Liver (tissue), 7 donors: ENCODE measurements at regions not wholly inside any gene's neighbourhood (a gene's known extent, or its start where the extent isn't known, plus 50 kb on each side); places are given as distances from the start of the nearest gene placed in this dataset.

Experiments used
- DNase-seq: peaks from one replicate; pipeline ENCODE4 v3.0.0-alpha.2; 2017; ENCODE audit warnings: low spot score
- H3K27ac ChIP-seq, 2 donors: one replicate each; pipeline ENCODE4 v1.7.0; 2013; ENCODE audit warnings: inconsistent platforms in 2 of 2, low read length in 2 of 2, control low read depth in 1 of 2, low read depth in 1 of 2, mild to moderate bottlenecking in 1 of 2
- H3K27me3 ChIP-seq, 4 donors: one replicate each; pipeline versions ENCODE4 v1.6.1 to v1.7.0; 2013; ENCODE audit warnings: low read length in 3 of 4, inconsistent platforms in 1 of 4, mild to moderate bottlenecking in 1 of 4, moderate library complexity in 1 of 4; ENCODE audit not compliant: control insufficient read depth in 4 of 4, insufficient read depth in 4 of 4
- H3K36me3 ChIP-seq, 4 donors: one replicate each; pipeline versions ENCODE4 v1.6.1 to v1.7.0; 2013; ENCODE audit warnings: low read length in 3 of 4, mild to moderate bottlenecking in 3 of 4, low read depth in 1 of 4, moderate library complexity in 1 of 4; ENCODE audit not compliant: control insufficient read depth in 4 of 4, insufficient read depth in 3 of 4
- H3K4me1 ChIP-seq, 4 donors: one replicate each; pipeline versions ENCODE4 v1.6.1 to v1.7.0; 2013; ENCODE audit warnings: low read length in 3 of 4, mild to moderate bottlenecking in 3 of 4, moderate library complexity in 1 of 4; ENCODE audit not compliant: control insufficient read depth in 4 of 4, insufficient read depth in 4 of 4
- H3K4me3 ChIP-seq, 3 donors: one replicate each; pipeline versions ENCODE4 v1.6.1 to v1.7.0; 2013; ENCODE audit warnings: low read length in 3 of 3, control low read depth in 1 of 3, low read depth in 1 of 3, mild to moderate bottlenecking in 1 of 3
- H3K9ac ChIP-seq, 2 donors: one replicate each; pipeline ENCODE4 v1.7.0; 2013; ENCODE audit warnings: low read length in 2 of 2, mild to moderate bottlenecking in 2 of 2, moderate library complexity in 2 of 2, control low read depth in 1 of 2, low read depth in 1 of 2
- H3K9me3 ChIP-seq, 4 donors: one replicate each; pipeline versions ENCODE4 v1.6.1 to v1.7.0; 2013; ENCODE audit warnings: low read length in 3 of 4; ENCODE audit not compliant: control insufficient read depth in 4 of 4
- ATF3 ChIP-seq: IDR thresholded peaks from 2 replicates; pipeline ENCODE4 v1.6.1; 2016; ENCODE audit warnings: antibody characterized with exemption
- EGR1 ChIP-seq, 2 donors: IDR thresholded peaks; 2 replicates each; pipeline ENCODE4 v1.6.1; 2016 to 2018; ENCODE audit warnings: antibody characterized with exemption in 2 of 2, low read depth in 2 of 2
- FOXA1 ChIP-seq: IDR thresholded peaks from 2 replicates; pipeline ENCODE4 v1.6.1; 2016; ENCODE audit warnings: antibody characterized with exemption
- GABPA ChIP-seq, 2 donors: IDR thresholded peaks in 1 of 2; conservative IDR thresholded peaks in 1 of 2; 2 replicates each; pipeline ENCODE4 v1.6.1; 2016; ENCODE audit warnings: antibody characterized with exemption in 2 of 2, mild to moderate bottlenecking in 1 of 2, moderate library complexity in 1 of 2
- HNF4G ChIP-seq: IDR thresholded peaks from 2 replicates; pipeline ENCODE4 v1.6.1; 2016; ENCODE audit warnings: antibody characterized with exemption
- JUND ChIP-seq, 2 donors: IDR thresholded peaks; 2 replicates each; pipeline ENCODE4 v1.6.1; 2016; ENCODE audit warnings: antibody characterized with exemption in 2 of 2
- MAX ChIP-seq: IDR thresholded peaks from 2 replicates; pipeline ENCODE4 v1.6.1; 2016; ENCODE audit warnings: antibody characterized with exemption
- NR2F2 ChIP-seq: IDR thresholded peaks from 2 replicates; pipeline ENCODE4 v1.6.1; 2016; ENCODE audit warnings: antibody characterized with exemption
- SP1 ChIP-seq: IDR thresholded peaks from 2 replicates; pipeline ENCODE4 v1.6.1; 2018; ENCODE audit warnings: antibody characterized with exemption, mild to moderate bottlenecking
- TAF1 ChIP-seq: conservative IDR thresholded peaks from 2 replicates; pipeline ENCODE4 v1.6.1; 2016; ENCODE audit warnings: antibody characterized with exemption, mild to moderate bottlenecking
- YY1 ChIP-seq: IDR thresholded peaks from 2 replicates; pipeline ENCODE4 v1.6.1; 2016; ENCODE audit warnings: antibody characterized with exemption, mild to moderate bottlenecking
- WGBS: extraction: QIAGEN DNeasy Blood & Tissue Kit; methylation state at CpG from one replicate; pipeline ENCODE4 v1.1.7; 2013; 5-methylcytosine and 5-hydroxymethylcytosine counted together
- TF ChIP-seq, protein P1 (sequence below): IDR thresholded peaks from 2 replicates; pipeline ENCODE4 v1.6.1; 2016; ENCODE audit warnings: antibody characterized with exemption
- TF ChIP-seq, protein P2 (sequence below): IDR thresholded peaks from 2 replicates; pipeline ENCODE4 v1.6.1; 2016; ENCODE audit warnings: antibody characterized with exemption, mild to moderate bottlenecking
- donor health status: healthy.
- donor health status: healthy.
- donor health status: healthy.
- donor health status: healthy.

GRCh38 chr2:136393514-136393913 is 275.6 kb upstream of the CXCR4 start:
- Histone ChIP-seq H3K36me3 (no peaks in the 10 kb centered on the region), H3K9me3 (no peaks in the 10 kb centered on the region), H3K27me3 (no peaks in the 10 kb centered on the region), H3K4me3 (no peak overlapping the region), H3K9ac (no peak overlapping the region), H3K27ac (no peak overlapping the region), H3K4me1 (no peaks in the 10 kb centered on the region)
- WGBS, result 88% methylated on average over 1 of the region's 1 CpG
- no peak for DNase-seq
- no peak for TF ChIP-seq HNF4G
- TF ChIP-seq FOXA1, result no peak
- TF ChIP-seq TAF1, result no peak
- TF ChIP-seq SP1, result no peak
- TF ChIP-seq, protein P1, sequence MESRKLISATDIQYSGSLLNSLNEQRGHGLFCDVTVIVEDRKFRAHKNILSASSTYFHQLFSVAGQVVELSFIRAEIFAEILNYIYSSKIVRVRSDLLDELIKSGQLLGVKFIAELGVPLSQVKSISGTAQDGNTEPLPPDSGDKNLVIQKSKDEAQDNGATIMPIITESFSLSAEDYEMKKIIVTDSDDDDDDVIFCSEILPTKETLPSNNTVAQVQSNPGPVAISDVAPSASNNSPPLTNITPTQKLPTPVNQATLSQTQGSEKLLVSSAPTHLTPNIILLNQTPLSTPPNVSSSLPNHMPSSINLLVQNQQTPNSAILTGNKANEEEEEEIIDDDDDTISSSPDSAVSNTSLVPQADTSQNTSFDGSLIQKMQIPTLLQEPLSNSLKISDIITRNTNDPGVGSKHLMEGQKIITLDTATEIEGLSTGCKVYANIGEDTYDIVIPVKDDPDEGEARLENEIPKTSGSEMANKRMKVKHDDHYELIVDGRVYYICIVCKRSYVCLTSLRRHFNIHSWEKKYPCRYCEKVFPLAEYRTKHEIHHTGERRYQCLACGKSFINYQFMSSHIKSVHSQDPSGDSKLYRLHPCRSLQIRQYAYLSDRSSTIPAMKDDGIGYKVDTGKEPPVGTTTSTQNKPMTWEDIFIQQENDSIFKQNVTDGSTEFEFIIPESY, result no peak
- TF ChIP-seq, protein P2, sequence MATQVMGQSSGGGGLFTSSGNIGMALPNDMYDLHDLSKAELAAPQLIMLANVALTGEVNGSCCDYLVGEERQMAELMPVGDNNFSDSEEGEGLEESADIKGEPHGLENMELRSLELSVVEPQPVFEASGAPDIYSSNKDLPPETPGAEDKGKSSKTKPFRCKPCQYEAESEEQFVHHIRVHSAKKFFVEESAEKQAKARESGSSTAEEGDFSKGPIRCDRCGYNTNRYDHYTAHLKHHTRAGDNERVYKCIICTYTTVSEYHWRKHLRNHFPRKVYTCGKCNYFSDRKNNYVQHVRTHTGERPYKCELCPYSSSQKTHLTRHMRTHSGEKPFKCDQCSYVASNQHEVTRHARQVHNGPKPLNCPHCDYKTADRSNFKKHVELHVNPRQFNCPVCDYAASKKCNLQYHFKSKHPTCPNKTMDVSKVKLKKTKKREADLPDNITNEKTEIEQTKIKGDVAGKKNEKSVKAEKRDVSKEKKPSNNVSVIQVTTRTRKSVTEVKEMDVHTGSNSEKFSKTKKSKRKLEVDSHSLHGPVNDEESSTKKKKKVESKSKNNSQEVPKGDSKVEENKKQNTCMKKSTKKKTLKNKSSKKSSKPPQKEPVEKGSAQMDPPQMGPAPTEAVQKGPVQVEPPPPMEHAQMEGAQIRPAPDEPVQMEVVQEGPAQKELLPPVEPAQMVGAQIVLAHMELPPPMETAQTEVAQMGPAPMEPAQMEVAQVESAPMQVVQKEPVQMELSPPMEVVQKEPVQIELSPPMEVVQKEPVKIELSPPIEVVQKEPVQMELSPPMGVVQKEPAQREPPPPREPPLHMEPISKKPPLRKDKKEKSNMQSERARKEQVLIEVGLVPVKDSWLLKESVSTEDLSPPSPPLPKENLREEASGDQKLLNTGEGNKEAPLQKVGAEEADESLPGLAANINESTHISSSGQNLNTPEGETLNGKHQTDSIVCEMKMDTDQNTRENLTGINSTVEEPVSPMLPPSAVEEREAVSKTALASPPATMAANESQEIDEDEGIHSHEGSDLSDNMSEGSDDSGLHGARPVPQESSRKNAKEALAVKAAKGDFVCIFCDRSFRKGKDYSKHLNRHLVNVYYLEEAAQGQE, result no peak
- TF ChIP-seq MAX, result no peak
- no peak for TF ChIP-seq NR2F2
- no peak for TF ChIP-seq YY1
- no peak for TF ChIP-seq JUND (IDR thresholded peaks at IDR 0.05)
- no peak for TF ChIP-seq ATF3

- H3K4me3 ChIP-seq, result no peak overlapping the region
- H3K9me3 ChIP-seq, result no peaks in the 10 kb centered on the region
- WGBS, result 79% methylated on average over 4 of the region's 4 CpGs
- no peak for DNase-seq
- H3K4me1 ChIP-seq, result no peaks in the 10 kb centered on the region
- H3K27me3 ChIP-seq, result no peaks in the 10 kb centered on the region
- TF ChIP-seq TAF1 (no peak), GABPA (IDR thresholded peaks at IDR 0.05 in 1 of 2, conservative IDR thresholded peaks at IDR 0.05 in 1 of 2) (no peak), SP1 (no peak), EGR1 (IDR thresholded peaks at IDR 0.05; ENCODE audit: low read depth in 2 of 2) (no peak), FOXA1 (no peak), JUND (IDR thresholded peaks at IDR 0.05) (no peak)
- H3K9ac ChIP-seq, result no peak overlapping the region
- H3K36me3 ChIP-seq, result no peaks in the 10 kb centered on the region
- no peak overlapping the region for H3K27ac ChIP-seq
Observed at GRCh38 chr2:136392897-136393505, 275.1 kb upstream of the CXCR4 start.
